ENCODE measurements at regions not wholly inside any gene's neighbourhood (a gene's known extent, or its start where the extent isn't known, plus 50 kb on each side); places are given as distances from the start of the nearest gene placed in this dataset.
"Not testable (repeated sequence)": the region's sequence is repeated elsewhere in the genome, so short reads cannot be mapped to it uniquely, and the experiment has no call there.

DNA sequence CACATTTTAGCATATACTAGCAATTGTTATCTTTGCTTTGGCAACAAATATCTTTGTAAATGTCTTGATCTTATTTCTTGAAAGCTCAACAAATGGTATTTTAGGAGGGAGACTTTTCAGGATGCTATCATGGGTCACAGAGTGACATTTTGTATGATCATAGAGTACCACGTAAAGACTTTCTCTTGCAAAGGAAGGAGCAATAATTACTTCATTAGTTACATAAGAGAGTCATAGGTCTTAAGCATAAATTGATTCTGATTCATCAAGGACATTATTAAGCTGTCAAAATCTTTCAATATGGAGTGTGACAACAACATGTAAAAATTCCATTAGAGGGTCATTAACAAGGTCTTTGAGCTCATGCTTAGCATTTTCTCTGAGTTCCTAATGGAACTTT lies 339.6 kb downstream of the NUP35 start:
- TF ChIP-seq SUZ12 (IDR thresholded peaks at IDR 0.05) (no peak), TARDBP (IDR thresholded peaks at IDR 0.05) (no peak), NFRKB (IDR thresholded peaks at IDR 0.05) (no peak), LEF1 (IDR thresholded peaks at IDR 0.05; ENCODE audit: borderline replicate concordance) (no peak), HDGF (IDR thresholded peaks at IDR 0.05; ENCODE audit: borderline replicate concordance) (no peak), FOXK2 (IDR thresholded peaks at IDR 0.05) (no peak)
- ChIA-PET POLR2A (no interaction called here), CTCF (no interaction called here)
- DNase-seq (ENCODE audit: extremely low spot score), result no peak

DNA sequence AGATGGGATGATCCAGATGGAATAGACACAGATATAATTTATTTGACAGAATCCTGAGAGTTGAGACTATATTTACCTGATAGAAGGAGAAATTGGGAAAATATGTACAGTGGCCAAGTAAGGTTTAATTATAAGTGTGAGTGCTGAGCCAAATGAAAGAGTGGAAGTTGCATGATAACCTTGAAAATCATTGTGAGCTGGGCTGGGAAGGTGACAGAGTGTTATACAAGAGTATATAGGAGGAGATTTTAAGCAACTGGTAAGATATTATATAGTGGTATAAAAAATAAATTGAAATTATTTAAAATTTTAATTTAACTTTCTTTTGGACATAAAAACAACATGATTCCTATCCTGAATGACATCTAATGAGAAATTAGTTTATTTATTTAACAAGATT lies 340.8 kb downstream of the NUP35 start:
- DNase-seq (ENCODE audit: extremely low spot score), result no peak
- POLR2A ChIA-PET, result no interaction called here
- CTCF ChIA-PET, result no interaction called here
- TF ChIP-seq CTBP1 (IDR thresholded peaks at IDR 0.05; ENCODE audit: borderline replicate concordance) (no peak), FOXM1 (IDR thresholded peaks at IDR 0.05; ENCODE audit: borderline replicate concordance) (no peak), ARNT (IDR thresholded peaks at IDR 0.05) (no peak), HDGF (IDR thresholded peaks at IDR 0.05; ENCODE audit: borderline replicate concordance) (no peak), SP1 (IDR thresholded peaks at IDR 0.05) (no peak), TARDBP (IDR thresholded peaks at IDR 0.05) (no peak), FOXK2 (IDR thresholded peaks at IDR 0.05) (no peak), NFRKB (IDR thresholded peaks at IDR 0.05) (no peak), FOXA1 (IDR thresholded peaks at IDR 0.05) (no peak), BHLHE40 (IDR thresholded peaks at IDR 0.05; ENCODE audit: borderline replicate concordance) (no peak)

DNA sequence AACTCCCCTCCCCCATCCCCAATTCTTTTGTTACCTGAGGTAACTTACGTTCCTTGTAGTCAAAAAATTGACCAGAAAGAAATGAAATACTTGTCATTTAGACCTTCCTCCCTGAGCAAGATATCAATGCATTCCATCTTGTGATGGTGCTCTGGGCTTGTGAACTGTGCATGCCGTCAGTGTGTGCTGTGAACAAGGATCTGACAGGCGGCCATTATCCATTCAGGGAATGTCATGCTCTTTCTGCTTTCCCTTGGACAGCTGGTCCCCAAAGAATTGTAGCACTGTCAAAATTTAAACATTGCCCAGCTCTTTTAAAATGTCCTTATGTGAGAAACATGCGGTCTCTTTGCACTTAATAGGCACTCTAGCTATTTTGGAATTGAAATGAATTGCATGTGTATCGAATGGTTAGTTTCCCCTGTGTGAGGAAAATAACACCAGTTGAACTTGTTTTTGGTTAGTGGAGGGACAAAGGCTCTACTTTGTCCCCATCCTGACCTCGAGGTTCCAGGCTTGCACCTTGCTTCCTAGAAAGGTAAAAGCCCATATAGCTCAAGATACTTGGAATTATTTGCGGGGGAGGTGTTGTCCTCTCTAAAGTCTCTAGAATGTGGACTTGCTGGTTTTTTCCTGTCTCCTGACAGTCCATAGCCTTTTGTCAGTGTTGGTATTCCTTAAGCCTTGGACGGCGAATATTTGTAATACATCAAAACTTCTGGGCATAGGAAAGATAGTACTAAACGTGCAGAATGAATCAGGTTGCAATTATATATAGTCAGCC lies 350.9 kb downstream of the NUP35 start:
- ChIA-PET POLR2A (no interaction called here), CTCF (no interaction called here)
- TF ChIP-seq ARNT (IDR thresholded peaks at IDR 0.05) (no peak), FOXK2 (IDR thresholded peaks at IDR 0.05) (no peak), LEF1 (IDR thresholded peaks at IDR 0.05; ENCODE audit: borderline replicate concordance) (no peak), TARDBP (IDR thresholded peaks at IDR 0.05) (no peak), BHLHE40 (IDR thresholded peaks at IDR 0.05; ENCODE audit: borderline replicate concordance) (no peak), CTBP1 (IDR thresholded peaks at IDR 0.05; ENCODE audit: borderline replicate concordance) (no peak), FOXA1 (IDR thresholded peaks at IDR 0.05) (no peak)
- TF ChIP-seq, protein P1, sequence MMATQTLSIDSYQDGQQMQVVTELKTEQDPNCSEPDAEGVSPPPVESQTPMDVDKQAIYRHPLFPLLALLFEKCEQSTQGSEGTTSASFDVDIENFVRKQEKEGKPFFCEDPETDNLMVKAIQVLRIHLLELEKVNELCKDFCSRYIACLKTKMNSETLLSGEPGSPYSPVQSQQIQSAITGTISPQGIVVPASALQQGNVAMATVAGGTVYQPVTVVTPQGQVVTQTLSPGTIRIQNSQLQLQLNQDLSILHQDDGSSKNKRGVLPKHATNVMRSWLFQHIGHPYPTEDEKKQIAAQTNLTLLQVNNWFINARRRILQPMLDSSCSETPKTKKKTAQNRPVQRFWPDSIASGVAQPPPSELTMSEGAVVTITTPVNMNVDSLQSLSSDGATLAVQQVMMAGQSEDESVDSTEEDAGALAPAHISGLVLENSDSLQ (IDR thresholded peaks at IDR 0.05), result no peak
- no peak for DNase-seq (ENCODE audit: extremely low spot score)

DNA sequence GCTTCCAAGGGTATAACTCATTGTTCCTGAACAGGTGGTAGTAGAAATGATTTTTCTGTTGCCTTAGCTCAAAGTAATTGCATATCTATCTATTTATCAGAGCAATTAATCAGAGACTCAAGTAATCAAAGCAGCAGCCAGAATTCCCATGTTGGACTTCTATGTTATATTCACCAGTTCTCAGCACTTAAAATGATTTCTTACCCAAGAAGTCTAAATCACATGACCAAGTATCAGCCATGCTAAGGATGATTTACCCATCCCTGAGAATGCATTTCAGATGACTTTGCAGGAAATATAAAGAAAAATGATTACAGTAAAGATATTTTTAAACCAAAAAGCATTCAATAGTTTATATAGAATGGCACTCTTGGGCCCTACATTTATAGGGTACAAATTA lies 352.2 kb downstream of the NUP35 start:
- no peak for DNase-seq (ENCODE audit: extremely low spot score)
- CTCF ChIA-PET, result no interaction called here
- TF ChIP-seq TARDBP (IDR thresholded peaks at IDR 0.05), result no peak
- TF ChIP-seq, protein P1 (IDR thresholded peaks at IDR 0.05), result no peak
- no peak for TF ChIP-seq SUZ12 (IDR thresholded peaks at IDR 0.05)
- no peak for TF ChIP-seq L3MBTL2 (conservative IDR thresholded peaks at IDR 0.05)
- TF ChIP-seq FOXA1 (IDR thresholded peaks at IDR 0.05), result no peak
- no peak for TF ChIP-seq ARNT (IDR thresholded peaks at IDR 0.05)
- no peak for TF ChIP-seq FOXM1 (IDR thresholded peaks at IDR 0.05; ENCODE audit: borderline replicate concordance)
- TF ChIP-seq HDGF (IDR thresholded peaks at IDR 0.05; ENCODE audit: borderline replicate concordance), result no peak
- TF ChIP-seq NFRKB (IDR thresholded peaks at IDR 0.05), result no peak
- POLR2A ChIA-PET, result no interaction called here

DNA sequence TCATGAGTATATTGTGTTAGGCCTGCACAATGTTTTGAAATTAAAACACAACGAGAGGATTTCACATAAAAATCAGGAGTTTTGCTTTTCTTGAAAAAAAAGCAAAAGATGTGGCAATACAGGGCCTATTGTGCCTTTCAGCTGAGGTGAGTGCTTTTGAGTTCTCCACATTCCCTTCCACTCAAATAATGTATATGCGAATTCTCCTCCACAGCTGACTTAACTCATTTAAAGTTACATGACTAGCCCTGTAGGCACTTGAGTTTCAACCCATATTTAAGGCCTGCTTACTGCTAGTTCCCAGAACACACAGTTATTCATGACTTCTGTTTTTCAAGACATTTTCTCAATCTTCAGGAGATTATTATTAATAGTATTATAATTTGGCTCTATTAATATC lies 353.1 kb downstream of the NUP35 start:
- TF ChIP-seq L3MBTL2 (conservative IDR thresholded peaks at IDR 0.05), result no peak
- TF ChIP-seq NFRKB (IDR thresholded peaks at IDR 0.05), result no peak
- no peak for TF ChIP-seq BHLHE40 (IDR thresholded peaks at IDR 0.05; ENCODE audit: borderline replicate concordance)
- TF ChIP-seq SP1 (IDR thresholded peaks at IDR 0.05), result no peak
- TF ChIP-seq TARDBP (IDR thresholded peaks at IDR 0.05), result no peak
- no peak for TF ChIP-seq FOXK2 (IDR thresholded peaks at IDR 0.05)
- TF ChIP-seq HDGF (IDR thresholded peaks at IDR 0.05; ENCODE audit: borderline replicate concordance), result no peak
- no peak for TF ChIP-seq FOXM1 (IDR thresholded peaks at IDR 0.05; ENCODE audit: borderline replicate concordance)
- no peak for TF ChIP-seq SUZ12 (IDR thresholded peaks at IDR 0.05)
- TF ChIP-seq CTBP1 (IDR thresholded peaks at IDR 0.05; ENCODE audit: borderline replicate concordance), result no peak
- TF ChIP-seq FOXA1 (IDR thresholded peaks at IDR 0.05), result no peak
- TF ChIP-seq ZNF384 (IDR thresholded peaks at IDR 0.05), result no peak
- ChIA-PET CTCF (no interaction called here), POLR2A (no interaction called here)
- DNase-seq (ENCODE audit: extremely low spot score), result no peak

DNA sequence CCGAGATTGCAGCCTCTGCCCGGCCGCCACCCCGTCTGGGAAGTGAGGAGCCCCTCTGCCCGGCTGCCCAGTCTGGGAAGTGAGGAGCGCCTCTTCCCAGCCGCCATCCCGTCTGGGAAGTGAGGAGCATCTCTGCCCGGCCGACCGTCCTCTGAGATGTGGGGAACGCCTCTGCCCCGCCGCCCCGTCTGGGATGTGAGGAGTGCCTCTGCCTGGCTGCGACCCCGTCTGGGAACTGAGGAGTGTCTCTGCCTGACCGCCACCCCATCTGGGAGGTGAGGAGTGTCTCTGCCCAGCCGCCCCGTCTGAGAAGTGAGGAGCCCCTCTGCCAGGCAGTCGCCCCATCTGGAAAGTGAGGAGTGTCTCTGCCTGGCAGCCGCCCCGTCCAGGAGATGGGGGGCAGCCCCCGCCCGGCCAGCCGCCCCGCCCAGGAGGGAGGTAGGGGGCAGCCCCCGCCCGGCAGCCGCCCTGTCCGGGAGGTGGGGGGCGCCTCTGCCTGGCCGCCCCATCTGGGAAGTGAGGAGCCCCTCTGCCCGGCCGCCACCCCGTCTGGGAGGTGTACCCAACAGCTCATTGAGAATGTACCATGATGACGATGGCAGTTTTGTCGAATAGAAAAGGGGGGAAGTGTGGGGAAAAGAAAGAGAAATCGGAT lies 354.8 kb downstream of the NUP35 start:
- POLR2A ChIA-PET; CTCF ChIA-PET; DNase-seq (ENCODE audit: extremely low spot score): not testable (repeated sequence)

DNA sequence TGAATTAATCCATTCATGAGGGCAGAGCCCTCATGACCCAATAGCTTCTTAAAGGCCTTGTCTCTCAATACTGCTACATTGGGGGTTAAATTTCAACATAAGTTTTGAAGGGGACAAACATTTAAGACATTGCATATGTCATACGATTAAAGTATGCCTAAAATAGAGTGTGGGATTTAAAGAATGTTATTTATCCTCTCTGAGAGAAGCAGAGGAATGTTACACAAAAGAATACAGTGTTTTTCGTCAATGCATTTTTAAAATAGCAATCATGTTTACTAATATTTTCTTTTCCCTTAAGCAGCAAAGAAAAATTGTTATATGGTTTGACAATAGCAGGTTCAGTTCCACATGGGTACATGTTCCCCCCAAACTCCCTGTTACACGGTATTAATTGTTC lies 363.1 kb downstream of the NUP35 start:
- ChIA-PET POLR2A (no interaction called here), CTCF (no interaction called here)
- DNase-seq (ENCODE audit: extremely low spot score), result no peak
- no peak for TF ChIP-seq ARNT (IDR thresholded peaks at IDR 0.05)
- no peak for TF ChIP-seq ZNF384 (IDR thresholded peaks at IDR 0.05)
- TF ChIP-seq, protein P1 (IDR thresholded peaks at IDR 0.05), result no peak
- no peak for TF ChIP-seq FOXM1 (IDR thresholded peaks at IDR 0.05; ENCODE audit: borderline replicate concordance)
- no peak for TF ChIP-seq FOXA1 (IDR thresholded peaks at IDR 0.05)
- no peak for TF ChIP-seq HDGF (IDR thresholded peaks at IDR 0.05; ENCODE audit: borderline replicate concordance)
- no peak for TF ChIP-seq BHLHE40 (IDR thresholded peaks at IDR 0.05; ENCODE audit: borderline replicate concordance)
- no peak for TF ChIP-seq NFRKB (IDR thresholded peaks at IDR 0.05)
- TF ChIP-seq TARDBP (IDR thresholded peaks at IDR 0.05), result no peak
- no peak for TF ChIP-seq L3MBTL2 (conservative IDR thresholded peaks at IDR 0.05)
- no peak for TF ChIP-seq SP1 (IDR thresholded peaks at IDR 0.05)
- TF ChIP-seq FOXK2 (IDR thresholded peaks at IDR 0.05), result no peak
- TF ChIP-seq SUZ12 (IDR thresholded peaks at IDR 0.05), result no peak
- TF ChIP-seq CTBP1 (IDR thresholded peaks at IDR 0.05; ENCODE audit: borderline replicate concordance), result no peak
- no peak for TF ChIP-seq ELF4 (IDR thresholded peaks at IDR 0.05)
- no peak for TF ChIP-seq LEF1 (IDR thresholded peaks at IDR 0.05; ENCODE audit: borderline replicate concordance)
